RWPE1 (cell line): ENCODE measurements at regions not wholly inside any gene's neighbourhood (a gene's known extent, or its start where the extent isn't known, plus 50 kb on each side); places are given as distances from the start of the nearest gene placed in this dataset.
"Not testable (repeated sequence)": the region's sequence is repeated elsewhere in the genome, so short reads cannot be mapped to it uniquely, and the experiment has no call there.

Experiments used
- CTCF ChIA-PET: fragments of 350-600 bp; sonication (Branson Sonifier 250); formaldehyde crosslinking; extraction: SDS; loops from one replicate; lab custom pipeline; 2021; lab: Yijun Ruan, JAX
- POLR2A ChIA-PET: fragments of 400-600 bp; formaldehyde crosslinking; extraction: SDS; loops from one replicate; lab custom pipeline; 2020; ENCODE audit warnings: antibody characterized with exemption; ENCODE audit not compliant: low non-redundant PET; lab: Yijun Ruan, JAX
- DNase-seq: peaks from one replicate; pipeline ENCODE4 v3.0.0; 2012; ENCODE audit warnings: low spot score
- H3K27ac ChIP-seq: fragments of 450-650 bp; 2 replicates; pipeline ENCODE4 v1.5.1; 2017

DNA sequence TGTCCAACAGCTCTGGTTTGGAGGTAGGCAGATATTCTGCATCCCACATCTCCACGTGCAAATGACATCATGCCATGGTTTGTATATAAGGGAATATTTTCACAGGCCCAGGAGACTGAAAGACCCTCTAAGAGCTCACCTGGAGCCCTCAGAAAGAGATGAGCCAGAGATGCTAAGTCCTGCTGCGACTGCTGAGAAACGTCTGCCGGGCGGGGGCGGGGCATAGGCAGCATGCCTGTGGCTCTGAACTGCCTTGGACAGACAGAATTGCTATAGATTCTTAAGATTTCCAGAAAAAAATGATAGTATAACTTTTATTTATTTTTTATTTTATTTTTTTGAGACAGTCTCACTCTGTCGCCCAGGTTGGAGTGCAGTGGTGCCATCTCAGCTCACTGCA, 64.2 kb upstream of the METTL9 start:
- POLR2A ChIA-PET, H3K27ac ChIP-seq, DNase-seq, CTCF ChIA-PET: not testable (repeated sequence)

DNA sequence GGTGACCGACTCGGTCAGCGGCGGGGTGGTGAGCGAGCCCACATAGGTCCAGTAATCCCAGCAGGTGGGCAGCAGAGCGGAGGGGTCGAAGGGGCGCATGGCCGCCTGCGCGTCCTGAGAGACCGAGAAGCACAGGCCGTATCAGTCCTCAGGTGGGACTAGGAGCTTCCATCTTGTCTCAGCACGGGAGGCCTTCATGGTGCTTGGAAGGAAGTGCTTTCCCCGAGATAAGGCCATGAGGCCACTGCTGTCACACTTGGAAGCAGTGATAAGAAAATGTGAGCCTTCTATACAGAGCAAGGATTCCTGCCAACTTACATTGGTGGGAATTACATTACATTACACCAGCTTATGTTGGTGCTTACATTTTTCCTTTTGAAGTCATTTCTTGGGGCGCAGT, 62.6 kb upstream of the METTL9 start:
- H3K27ac ChIP-seq, CTCF ChIA-PET, POLR2A ChIA-PET, DNase-seq: not testable (repeated sequence)

DNA sequence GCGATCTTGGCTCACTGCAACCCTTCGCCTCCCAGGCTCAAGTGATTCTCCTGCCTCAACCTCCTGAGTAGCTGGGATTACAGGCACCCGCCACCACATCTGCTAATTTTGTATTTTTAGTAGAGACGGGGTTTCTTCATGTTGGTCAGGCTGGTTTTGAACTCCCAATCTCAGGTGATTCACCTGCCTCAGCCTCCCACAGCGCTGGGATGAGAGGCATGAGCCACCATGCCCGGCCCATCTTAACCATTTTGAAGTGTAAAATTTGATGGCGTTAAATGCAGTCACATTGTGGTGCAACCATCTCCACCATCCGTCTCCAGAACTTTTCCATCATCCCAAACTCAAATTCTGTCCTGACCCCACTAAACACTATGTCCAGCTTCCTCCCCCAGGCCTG, 61.8 kb upstream of the METTL9 start:
- CTCF ChIA-PET, POLR2A ChIA-PET, H3K27ac ChIP-seq, DNase-seq: not testable (repeated sequence)

DNA sequence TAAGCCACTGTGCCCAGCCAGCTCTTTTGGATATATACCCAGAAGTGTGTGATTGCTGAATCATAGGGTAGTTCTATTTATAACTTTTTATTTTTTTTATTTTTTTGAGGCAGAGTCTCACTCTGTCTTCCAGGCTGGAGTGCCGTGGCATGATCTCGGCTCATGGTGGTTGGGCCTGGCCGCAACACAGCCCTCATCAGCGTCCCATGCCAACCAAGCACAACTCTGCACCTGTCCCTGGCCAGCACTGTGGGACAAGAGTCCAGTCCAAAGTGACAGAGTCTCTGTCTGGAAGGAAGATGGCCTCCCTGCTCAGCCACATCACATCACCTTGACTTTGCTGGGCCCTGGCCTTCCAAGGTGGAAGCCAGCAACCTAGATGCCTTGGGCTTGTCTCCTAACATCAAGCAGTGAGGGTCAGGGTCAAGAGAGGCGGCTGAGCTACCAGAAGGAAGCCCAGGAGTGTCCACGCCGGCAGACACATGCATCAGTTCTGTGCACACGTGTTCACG, 60.2 kb upstream of the METTL9 start:
- DNase-seq, H3K27ac ChIP-seq, POLR2A ChIA-PET, CTCF ChIA-PET: not testable (repeated sequence)

DNA sequence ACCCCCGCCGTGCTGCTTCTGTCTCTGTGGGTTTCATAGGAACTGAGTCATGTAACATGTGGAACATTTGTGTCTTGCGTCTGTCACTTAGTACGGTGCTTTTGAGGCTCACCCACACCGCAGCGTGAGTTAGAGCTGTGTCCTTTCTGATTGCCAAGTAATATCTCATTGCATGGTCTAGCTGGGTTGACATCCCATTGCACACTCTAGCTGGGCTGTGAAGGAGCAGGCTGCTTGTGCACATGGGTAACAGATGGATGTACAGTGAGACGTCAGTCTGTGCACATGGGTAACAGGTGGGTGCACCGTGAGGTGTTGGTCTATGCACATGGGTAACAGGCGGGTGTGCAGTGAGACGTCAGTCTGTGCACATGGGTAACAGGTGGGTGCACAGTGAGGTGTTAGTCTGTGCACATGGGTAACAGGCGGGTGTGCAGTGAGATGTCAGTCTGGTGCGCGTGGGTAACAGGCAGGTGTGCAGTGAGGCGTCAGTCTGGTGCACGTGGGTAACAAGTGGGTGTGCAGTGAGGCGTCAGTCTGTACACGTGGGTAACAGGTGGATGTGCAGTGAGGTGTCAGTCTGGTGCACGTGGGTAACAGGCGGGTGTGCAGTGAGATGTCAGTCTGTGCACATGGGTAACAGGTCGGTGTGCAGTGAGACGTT, 58.5 kb upstream of the METTL9 start:
- DNase-seq, CTCF ChIA-PET, H3K27ac ChIP-seq, POLR2A ChIA-PET: not testable (repeated sequence)

DNA sequence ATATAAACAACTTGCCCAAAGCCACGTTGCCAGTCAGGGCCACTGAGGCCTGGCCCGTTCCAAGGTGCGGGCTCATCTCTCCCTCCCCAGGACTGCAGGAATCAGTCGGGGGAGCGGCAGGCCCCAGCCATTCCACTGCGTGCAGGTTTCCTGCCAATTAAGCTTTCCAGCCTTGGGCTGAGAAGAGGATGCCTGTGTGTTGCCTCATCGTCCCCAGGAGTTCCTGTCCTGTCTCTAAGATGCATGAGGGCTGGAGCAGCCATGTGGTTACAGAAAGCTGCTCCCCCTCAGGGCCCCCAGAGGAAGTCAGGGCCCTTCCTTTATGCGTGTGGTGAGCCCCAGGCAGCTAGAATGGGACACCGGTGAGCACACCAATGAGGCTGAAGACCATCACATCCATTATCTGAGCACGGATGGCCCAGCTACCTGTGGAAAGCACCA, 57.7 kb upstream of the METTL9 start:
- H3K27ac ChIP-seq, DNase-seq, POLR2A ChIA-PET, CTCF ChIA-PET: not testable (repeated sequence)

DNA sequence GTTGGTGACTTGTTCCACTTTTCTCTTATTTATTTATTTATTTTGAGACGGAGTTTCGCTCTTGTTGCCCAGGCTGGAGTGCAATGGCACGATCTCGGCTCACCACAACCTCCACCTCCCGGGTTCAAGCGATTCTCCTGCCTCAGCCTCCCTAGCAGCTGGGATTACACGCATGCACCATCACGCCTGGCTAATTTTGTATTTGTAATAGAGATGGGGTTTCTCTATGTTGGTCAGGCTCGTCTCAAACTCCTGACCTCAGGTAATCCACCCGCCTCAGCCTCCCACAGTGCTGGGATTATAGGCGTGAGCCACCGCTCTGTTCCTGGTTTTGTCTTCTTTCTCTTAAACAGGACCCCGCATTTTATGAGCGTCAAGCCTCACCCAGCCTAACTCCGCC, 57.3 kb upstream of the METTL9 start:
- DNase-seq, H3K27ac ChIP-seq, POLR2A ChIA-PET, CTCF ChIA-PET: not testable (repeated sequence)

DNA sequence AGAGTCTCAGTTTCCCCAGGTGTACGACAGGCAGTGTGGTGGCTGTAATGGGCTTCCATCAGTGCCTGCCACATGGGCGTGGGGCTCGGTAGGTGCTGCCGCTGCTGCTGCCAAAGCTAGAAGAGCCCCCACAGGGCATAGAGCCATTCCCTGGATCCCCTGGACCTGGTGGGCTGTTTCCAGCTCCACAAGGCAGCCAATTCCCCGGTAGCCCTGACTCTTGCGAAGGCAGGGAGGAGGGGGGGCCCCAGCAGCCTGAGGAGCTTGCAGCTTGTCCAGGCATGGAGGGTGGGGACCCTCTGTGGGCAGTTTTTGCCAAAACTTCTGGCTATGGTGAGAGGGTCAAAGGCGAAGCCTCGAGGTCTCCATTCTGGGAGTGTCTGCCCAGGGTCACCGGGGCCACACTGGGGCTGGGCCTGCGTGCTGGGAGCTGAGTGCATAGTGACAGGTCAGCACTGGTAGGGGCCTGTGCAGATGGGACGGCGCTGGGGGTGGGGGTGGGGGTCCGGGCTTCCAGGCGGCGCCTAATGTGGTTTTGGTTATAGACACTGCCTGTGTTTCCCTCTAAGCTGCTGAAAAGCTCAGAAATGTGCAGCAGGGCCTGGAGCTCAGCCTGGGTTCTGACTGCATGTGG, 56.8 kb upstream of the METTL9 start:
- H3K27ac ChIP-seq, POLR2A ChIA-PET, CTCF ChIA-PET, DNase-seq: not testable (repeated sequence)

DNA sequence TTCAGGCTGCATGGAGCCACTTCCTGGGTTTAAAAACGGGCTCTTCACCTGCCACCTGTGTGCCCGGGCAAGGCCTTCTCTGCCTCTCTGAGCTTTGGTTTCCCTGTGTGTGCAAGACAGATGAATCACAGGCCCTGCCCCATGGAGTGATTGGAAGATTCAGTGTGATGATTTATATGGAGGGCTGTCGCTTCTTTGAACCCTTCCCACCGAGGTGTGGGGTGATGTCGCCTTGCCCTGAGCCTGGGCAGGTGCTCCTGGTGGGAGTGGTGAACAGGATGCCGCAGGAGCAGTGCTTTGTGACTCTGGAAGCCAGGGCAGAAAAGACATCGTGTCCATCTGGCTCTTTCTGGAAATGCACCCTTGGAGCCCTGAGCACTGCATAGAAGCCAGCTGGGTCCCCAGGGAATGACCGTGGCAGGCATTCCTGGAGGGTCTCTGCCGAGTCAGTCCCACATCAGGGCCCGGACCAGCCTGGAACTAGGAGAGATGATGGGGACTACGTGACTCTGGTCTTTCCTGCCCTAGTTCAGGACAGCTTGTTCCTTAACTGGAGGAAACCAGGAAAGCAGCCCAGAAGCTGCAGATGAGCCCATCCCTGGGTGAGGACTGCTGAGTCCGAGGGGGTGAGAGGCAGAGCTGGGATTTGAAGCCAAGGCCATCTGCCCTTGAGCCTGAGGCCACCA, 56.1 kb upstream of the METTL9 start:
- POLR2A ChIA-PET, CTCF ChIA-PET, H3K27ac ChIP-seq, DNase-seq: not testable (repeated sequence)

DNA sequence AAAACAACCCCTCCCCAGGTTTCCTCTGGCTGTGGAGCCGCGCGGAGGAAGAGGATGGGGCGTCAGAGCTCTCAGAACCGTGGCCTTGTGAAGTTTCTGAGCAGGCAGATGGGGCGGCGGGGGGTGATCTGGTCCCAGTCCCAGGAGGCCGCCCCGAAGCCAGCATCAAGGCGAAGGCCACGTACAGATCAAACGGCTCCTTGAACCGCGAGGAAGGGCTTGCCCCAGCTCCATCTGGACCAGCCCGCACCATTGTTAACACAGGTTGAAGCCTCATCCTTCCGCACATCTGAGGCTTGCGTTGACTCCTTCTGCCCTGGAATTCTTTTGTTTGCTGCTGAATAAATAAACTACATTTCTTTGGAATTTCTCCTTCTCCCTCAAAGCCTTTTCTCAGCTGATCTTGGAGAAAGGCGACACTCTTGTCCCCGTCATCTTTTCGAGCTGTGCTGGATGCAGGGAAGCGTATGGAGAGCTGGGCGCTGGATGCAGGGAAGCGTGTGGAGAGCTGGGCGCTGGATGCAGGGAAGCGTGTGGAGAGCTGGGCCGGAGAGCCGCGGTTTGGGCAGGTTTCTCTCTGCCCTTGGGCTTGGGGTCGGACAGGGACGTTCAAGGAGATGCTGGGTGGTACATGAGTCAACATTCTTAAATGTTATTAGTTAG, 53.6 kb upstream of the METTL9 start:
- CTCF ChIA-PET, H3K27ac ChIP-seq, DNase-seq: not testable (repeated sequence)
- POLR2A ChIA-PET = interaction anchor here (0.7 kb wide), 1 partner anchor 417 kb away, joined by 4 read pairs; no protein-coding TSS in a partner anchor

DNA sequence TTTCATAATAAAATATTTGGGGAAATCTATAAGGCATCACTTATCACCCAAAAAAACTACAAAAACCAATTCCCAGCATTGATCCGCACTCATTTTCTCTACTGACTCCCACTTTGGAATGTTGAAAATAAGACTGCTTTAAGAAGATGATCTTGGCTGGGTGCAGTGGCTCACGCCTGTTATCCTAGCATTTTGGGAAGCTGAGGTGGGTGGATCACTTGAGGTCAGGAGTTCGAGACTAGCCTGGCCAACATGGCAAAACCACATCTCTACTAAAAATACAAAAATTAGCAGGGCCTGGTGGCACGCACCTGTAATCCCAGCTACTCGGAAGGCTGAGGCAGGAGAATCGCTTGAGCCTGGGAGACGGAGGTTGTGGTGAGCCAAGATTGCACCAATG, 50.0 kb upstream of the METTL9 start:
- DNase-seq, CTCF ChIA-PET, POLR2A ChIA-PET, H3K27ac ChIP-seq: not testable (repeated sequence)
